ENCODE measurements at regions not wholly inside any gene's neighbourhood (a gene's known extent, or its start where the extent isn't known, plus 50 kb on each side); places are given as distances from the start of the nearest gene placed in this dataset.

DNA sequence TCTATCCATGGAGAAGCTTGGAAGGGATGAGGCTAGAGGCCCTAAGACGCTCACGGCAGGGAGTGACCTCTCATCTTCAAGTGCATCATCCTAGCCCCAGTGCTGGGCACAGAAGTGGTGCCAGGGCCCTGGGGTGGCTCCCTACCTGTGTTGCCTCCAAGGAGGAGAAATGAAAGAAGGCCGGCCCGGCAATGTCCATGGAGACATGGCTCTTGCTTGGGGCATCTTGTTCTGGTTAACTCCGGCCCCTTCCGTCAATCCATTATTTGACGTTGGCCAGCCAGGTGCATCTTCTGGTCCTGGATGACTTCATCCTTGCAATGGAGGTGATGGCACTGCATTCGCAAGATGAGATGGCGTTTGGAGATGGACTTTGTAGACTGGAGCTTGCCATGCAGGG lies 83.2 kb upstream of the ALDH1L1 start:
- TF ChIP-seq, protein P1, sequence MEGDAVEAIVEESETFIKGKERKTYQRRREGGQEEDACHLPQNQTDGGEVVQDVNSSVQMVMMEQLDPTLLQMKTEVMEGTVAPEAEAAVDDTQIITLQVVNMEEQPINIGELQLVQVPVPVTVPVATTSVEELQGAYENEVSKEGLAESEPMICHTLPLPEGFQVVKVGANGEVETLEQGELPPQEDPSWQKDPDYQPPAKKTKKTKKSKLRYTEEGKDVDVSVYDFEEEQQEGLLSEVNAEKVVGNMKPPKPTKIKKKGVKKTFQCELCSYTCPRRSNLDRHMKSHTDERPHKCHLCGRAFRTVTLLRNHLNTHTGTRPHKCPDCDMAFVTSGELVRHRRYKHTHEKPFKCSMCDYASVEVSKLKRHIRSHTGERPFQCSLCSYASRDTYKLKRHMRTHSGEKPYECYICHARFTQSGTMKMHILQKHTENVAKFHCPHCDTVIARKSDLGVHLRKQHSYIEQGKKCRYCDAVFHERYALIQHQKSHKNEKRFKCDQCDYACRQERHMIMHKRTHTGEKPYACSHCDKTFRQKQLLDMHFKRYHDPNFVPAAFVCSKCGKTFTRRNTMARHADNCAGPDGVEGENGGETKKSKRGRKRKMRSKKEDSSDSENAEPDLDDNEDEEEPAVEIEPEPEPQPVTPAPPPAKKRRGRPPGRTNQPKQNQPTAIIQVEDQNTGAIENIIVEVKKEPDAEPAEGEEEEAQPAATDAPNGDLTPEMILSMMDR (IDR thresholded peaks at IDR 0.05) = no peak
- no peak for TF ChIP-seq ZFX (IDR thresholded peaks at IDR 0.05; ENCODE audit: borderline replicate concordance)
